ENCODE measurements at regions not wholly inside any gene's neighbourhood (a gene's known extent, or its start where the extent isn't known, plus 50 kb on each side); places are given as distances from the start of the nearest gene placed in this dataset.

GRCh38 chr7:131197920-131198615, 129.6 kb upstream of the MKLN1 start:
- TF ChIP-seq, protein P1, sequence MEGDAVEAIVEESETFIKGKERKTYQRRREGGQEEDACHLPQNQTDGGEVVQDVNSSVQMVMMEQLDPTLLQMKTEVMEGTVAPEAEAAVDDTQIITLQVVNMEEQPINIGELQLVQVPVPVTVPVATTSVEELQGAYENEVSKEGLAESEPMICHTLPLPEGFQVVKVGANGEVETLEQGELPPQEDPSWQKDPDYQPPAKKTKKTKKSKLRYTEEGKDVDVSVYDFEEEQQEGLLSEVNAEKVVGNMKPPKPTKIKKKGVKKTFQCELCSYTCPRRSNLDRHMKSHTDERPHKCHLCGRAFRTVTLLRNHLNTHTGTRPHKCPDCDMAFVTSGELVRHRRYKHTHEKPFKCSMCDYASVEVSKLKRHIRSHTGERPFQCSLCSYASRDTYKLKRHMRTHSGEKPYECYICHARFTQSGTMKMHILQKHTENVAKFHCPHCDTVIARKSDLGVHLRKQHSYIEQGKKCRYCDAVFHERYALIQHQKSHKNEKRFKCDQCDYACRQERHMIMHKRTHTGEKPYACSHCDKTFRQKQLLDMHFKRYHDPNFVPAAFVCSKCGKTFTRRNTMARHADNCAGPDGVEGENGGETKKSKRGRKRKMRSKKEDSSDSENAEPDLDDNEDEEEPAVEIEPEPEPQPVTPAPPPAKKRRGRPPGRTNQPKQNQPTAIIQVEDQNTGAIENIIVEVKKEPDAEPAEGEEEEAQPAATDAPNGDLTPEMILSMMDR (IDR thresholded peaks at IDR 0.05) = no peak
- TF ChIP-seq PRRX2 (CRISPR knock-in tag; IDR thresholded peaks at IDR 0.05) (no peak), ZNF138 (CRISPR knock-in tag; conservative IDR thresholded peaks at IDR 0.05) (no peak), IRF2 (CRISPR knock-in tag; IDR thresholded peaks at IDR 0.05; ENCODE audit: borderline replicate concordance, low read depth) (no peak), CREM (CRISPR knock-in tag; IDR thresholded peaks at IDR 0.05) (no peak), CREB1 (CRISPR knock-in tag; IDR thresholded peaks at IDR 0.05) (no peak), FOXP1 (CRISPR knock-in tag; IDR thresholded peaks at IDR 0.05; ENCODE audit: borderline replicate concordance) (no peak)

Data from WTC11 (cell line).